ENCODE measurements at regions not wholly inside any gene's neighbourhood (a gene's known extent, or its start where the extent isn't known, plus 50 kb on each side); places are given as distances from the start of the nearest gene placed in this dataset.

- Histone ChIP-seq H3K4me1 (ENCODE audit: control insufficient read depth, extremely low read depth, insufficient read depth, low read length) (peaks cover 25% of the 10 kb centered on the region), H2AFZ (ENCODE audit: low read depth, low read length) (no peak overlapping the region), H4K20me1 (replicated peaks; ENCODE audit: control insufficient read depth, extremely low read depth, insufficient read depth, low read length) (no peaks in the 10 kb centered on the region), H3K36me3 (ENCODE audit: control insufficient read depth in 2 of 2, extremely low read depth in 1 of 2, insufficient read depth in 2 of 2, low read length in 2 of 2) (no peaks in the 10 kb centered on the region), H3K9me1 (replicated peaks; ENCODE audit: control insufficient read depth, extremely low read depth, insufficient read depth, low read length) (no peaks in the 10 kb centered on the region), H3K4me3 (replicated peaks in 1 of 3; ENCODE audit: insufficient read depth in 1 of 3, low read depth in 1 of 3, low read length in 3 of 3) (no peak overlapping the region), H3K9me3 (replicated peaks; ENCODE audit: control insufficient read depth, insufficient read depth, low read length) (no peaks in the 10 kb centered on the region), H3K27ac (ENCODE audit: insufficient read depth, low read depth, low read length) (no peak overlapping the region), H3K27me3 (ENCODE audit: control insufficient read depth in 2 of 2, insufficient read depth in 2 of 2, low read length in 2 of 2) (no peaks in the 10 kb centered on the region), H3K79me2 (ENCODE audit: control insufficient read depth, insufficient read depth, low read length) (no peaks in the 10 kb centered on the region), H3K9ac (replicated peaks; ENCODE audit: extremely low read depth, insufficient read depth, low read length) (no peak overlapping the region), H3K4me2 (ENCODE audit: insufficient read depth, low read length) (no peak overlapping the region)
- intact Hi-C loops (cut with micrococcal nuclease) = loop anchor here (5.0 kb wide), 1 partner anchor 815 kb away; no protein-coding TSS in a partner anchor
- dilution Hi-C loops (cut with MboI; ENCODE audit: extremely low pct_ligation_motif_present, low sequenced_read_pairs) = no loop called here
- FAIRE-seq (no peak), DNase-seq (ENCODE audit: low read depth, low spot score) (no peak)
- ChIA-PET CTCF (interaction anchor here (0.6 to 3.0 kb wide), 3 partner anchors 8 to 16 kb away, joined by 4 to 14 read pairs (median 4); no protein-coding TSS in a partner anchor), POLR2A (no interaction called here)
- no TSS peak for BruUV-seq (replicated peaks)
- TF ChIP-seq CTCF (IDR thresholded peaks at IDR 0.05; ENCODE audit: extremely low read depth in 1 of 2, insufficient read depth in 1 of 2, low read depth in 1 of 2, low read length in 2 of 2) (no peak), POLR2A (IDR thresholded peaks at IDR 0.05; ENCODE audit: low read depth, low read length) (no peak), MYC (IDR thresholded peaks at IDR 0.05; ENCODE audit: low read depth, low read length) (no peak), JUN (IDR thresholded peaks at IDR 0.05; ENCODE audit: borderline replicate concordance, insufficient read depth, insufficient read length, low read depth) (no peak), POLR2AphosphoS5 (IDR thresholded peaks at IDR 0.05; ENCODE audit: insufficient read depth, low read depth, low read length) (no peak), FOS (IDR thresholded peaks at IDR 0.05; ENCODE audit: borderline replicate concordance, insufficient read depth, low read length) (no peak), GATA2 (IDR thresholded peaks at IDR 0.05; ENCODE audit: insufficient read depth, insufficient read length, low read depth, low read length) (no peak), MAX (IDR thresholded peaks at IDR 0.05; ENCODE audit: insufficient read depth, insufficient read length) (no peak), EZH2 (IDR thresholded peaks at IDR 0.05; ENCODE audit: borderline replicate concordance, low read depth, low read length, severe bottlenecking) (no peak)
Observed at GRCh38 chr4:111266937-111267336, 644.1 kb upstream of the PITX2 start.

Measured in endothelial cell of umbilical vein (primary cell).